Pons (tissue), 1 donor: ENCODE measurements at regions not wholly inside any gene's neighbourhood (a gene's known extent, or its start where the extent isn't known, plus 50 kb on each side); places are given as distances from the start of the nearest gene placed in this dataset.
"Not testable (repeated sequence)": the region's sequence is repeated elsewhere in the genome, so short reads cannot be mapped to it uniquely, and the experiment has no call there.

Experiments used
- DNase-seq: peaks from one replicate; pipeline ENCODE4 v3.0.0-alpha.2; 2016; ENCODE audit warnings: low spot score

DNA sequence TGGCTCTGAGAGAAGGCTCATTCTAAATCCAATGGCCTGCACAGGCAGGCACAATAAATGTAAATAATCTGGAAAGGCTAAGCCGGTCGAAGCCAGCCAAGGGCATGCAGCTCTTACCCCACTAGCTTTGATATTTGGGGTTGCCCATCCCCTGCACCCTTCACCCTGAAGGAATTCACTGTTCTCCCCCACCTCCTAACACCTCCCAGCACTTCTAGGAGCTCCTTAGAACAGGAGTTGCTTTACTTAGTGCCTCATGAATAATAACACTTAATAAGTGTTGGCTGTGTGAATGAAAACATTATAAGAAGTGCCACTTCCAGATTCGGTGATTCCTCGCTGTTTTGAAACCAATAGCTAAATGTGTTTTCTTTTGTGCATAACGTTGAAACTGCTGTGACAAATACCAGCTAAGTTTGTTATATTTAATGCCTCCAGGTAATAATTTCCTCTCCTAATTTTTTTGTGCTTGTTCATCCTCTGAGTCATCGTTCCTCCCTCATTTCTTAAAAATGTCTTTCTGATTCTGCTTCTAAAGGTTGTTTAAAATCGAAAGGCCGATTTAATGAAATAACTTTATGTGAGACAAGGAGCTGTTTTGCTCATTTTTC is 458.8 kb downstream of the METTL4 start:
- DNase-seq: no peak

DNA sequence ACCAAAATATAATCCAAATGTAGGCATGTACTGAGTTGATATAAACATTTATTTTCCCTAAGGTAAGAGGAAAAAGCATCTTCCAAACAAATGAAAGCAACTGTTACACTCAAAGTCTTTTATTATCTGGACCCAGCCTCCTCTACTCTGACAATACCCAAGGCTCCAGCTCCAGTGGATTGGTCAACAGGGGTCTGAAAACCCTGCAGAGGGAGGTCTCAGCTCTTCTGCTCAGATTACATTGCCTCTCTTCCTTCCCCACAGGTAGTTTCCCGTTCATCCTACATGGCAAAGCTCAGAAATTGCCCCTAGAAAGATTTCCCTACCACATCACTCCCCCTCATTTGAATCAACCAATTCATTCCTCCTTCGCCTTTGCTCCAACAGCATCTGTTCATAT is 457.0 kb downstream of the METTL4 start:
- no peak for DNase-seq

DNA sequence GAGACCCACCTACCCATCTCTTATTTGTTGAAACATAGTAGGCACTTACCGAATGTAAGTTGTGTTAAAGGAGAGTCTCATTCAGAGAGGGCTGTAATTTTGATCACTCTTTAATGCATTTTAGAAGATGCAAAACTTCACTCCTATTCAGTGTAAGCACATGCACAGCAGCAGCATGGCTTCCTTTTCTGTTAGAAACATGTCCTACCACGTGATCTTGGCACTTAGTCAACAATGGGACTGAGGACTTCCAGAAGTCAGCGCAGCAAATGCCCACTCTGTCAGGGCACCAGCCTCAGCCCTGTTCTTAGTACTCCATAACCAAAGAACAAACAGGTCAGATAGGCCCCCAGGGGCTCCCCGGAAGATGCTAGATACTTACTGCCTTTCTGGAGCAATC is 456.5 kb downstream of the METTL4 start:
- DNase-seq: no peak

DNA sequence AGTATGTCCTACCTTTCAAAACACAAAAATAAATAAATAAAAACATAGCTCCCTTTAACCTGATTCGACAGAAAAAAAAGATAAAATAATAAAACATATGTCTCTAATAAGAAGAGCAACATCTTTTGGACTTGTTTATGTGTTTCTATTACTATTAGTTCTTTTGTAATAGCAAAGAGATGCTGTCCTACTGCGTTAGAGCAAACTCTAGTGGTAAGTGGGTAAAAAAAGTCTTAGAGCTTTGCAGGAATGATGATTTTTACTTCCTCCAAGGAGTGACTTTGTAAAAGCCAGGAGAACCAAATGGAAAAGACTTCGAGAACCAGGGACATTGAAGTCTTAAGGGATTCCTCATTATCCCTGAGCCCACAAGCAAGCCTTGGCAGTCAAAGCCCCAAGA is 450.1 kb downstream of the METTL4 start:
- DNase-seq: peak; percentile 14

DNA sequence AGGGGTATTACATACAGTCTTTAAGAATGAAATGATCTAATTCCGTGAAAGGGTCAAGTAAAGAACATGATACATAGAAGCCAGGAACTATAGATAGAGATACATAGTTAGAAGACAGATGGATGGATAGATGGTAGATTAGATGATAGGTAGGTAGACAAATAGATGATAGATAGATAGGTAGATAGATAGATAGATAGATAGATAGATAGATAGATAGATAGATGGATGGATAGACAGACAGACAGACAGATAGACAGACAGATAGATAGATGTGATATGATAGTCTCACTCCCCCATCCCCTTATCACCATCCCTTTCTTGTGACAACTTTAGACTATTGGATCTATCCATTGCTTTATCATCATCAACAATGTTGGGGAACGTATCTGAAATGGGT is 448.2 kb downstream of the METTL4 start:
- DNase-seq: no peak

DNA sequence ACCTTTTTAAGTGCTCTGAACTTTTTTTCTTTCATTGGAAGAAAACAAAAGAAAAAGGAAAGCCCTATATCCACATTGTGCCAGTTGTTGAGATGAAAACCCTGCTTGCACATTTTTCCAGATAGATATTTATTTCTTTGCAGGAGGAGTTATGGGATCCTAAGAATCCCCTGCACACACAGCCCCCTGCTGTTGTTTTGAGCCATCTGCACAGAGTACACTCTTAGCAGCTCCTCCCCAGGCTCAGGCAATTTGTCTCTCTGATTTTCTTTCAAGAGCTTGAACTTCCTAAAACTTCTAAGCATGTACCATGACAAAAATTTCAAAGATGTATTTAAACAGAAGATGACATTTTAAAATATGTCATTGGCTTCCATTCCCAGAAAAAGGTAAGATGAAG is 436.9 kb downstream of the METTL4 start:
- no peak for DNase-seq

DNA sequence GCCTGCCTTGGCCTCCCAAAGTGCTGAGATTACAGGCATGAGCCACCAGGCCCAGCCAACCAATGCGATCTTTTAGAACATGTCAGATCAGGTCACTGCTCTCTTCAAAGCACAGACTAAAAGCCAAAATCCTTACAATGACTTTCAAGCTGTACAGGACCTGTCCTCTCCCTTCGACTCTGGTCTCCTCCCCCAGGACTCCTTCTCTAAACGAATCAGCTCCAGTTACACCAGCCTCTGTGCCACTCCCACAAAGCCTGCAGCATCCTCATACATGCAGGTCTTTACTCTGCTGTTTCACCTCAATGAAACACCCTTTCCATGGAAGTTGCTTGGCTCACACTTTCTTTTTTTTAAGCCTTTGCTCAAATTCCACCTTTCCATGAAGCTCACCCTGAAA is 436.0 kb downstream of the METTL4 start:
- DNase-seq: no peak

DNA sequence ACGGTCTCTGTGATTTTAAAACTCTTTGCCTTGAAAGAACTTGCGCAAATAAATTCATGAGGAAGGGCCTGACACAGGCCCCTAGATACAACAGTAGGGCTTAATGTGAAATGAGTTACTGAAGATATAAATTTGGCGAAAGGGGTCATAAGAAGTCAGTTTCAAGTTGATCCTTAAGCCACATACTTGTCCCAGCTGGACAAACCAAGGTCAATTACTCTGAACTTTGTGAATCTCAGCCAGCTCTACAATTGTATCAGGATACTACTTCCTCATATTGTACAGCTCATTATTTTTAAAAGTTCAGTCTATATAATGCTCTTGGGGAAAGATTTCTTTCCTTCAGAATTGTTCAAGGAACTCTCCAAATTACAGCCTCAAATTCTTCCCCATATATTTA is 432.8 kb downstream of the METTL4 start:
- no peak for DNase-seq

DNA sequence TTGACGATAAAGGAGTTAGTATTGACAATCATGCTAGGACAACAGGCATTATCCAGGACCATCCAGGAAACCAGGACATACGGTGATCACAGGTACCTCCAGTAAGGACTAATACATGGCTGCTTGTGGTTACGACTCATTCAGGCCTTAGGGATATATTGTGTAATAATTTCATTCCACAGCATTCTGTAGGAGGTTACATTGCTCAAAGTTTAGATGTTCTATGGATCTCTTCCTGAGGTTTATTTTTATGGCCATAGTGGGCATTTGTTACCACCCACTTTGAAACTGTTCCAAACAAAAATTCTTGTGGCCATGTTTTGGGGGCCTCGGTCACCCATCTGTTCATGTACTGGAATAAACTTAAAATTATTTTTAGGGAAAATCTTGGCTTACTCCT is 431.6 kb downstream of the METTL4 start:
- no peak for DNase-seq

DNA sequence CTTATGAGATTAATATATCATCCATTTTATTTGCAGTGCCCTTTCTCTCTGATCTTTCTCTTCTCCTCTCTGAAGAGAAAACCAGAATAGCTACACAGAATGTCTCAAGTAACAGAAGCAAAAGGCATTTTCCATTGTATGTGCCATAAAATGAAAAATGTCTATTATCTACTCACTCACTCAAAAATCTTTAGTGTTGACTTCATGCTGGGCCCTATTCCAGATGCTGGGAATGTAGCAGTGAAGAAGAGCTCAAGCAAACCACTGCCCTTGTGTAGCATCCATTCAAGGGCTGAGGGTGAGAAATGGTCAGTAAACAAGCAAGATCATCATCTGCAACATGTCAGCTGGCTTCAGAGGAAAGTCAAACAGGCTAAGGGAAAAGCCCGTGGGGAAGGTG is 427.7 kb downstream of the METTL4 start:
- no peak for DNase-seq

DNA sequence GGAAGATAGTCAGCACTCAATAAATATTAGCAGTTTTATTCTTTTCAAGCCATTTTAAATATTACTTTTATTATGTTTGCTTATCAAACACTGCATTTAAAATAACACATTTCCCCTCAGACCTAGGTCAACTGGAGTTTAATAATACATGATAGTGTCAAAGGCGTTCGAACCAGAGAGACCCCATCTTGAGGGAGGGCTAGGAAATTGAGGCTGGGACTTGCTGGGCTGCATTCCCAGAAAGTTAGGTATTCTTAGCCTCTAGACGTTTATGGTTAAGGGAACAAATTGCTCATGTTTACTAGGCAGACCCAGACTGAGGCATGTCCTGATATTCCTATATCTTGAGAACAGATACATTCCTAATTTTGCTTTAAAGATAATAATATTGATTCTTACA is 426.5 kb downstream of the METTL4 start:
- no peak for DNase-seq

DNA sequence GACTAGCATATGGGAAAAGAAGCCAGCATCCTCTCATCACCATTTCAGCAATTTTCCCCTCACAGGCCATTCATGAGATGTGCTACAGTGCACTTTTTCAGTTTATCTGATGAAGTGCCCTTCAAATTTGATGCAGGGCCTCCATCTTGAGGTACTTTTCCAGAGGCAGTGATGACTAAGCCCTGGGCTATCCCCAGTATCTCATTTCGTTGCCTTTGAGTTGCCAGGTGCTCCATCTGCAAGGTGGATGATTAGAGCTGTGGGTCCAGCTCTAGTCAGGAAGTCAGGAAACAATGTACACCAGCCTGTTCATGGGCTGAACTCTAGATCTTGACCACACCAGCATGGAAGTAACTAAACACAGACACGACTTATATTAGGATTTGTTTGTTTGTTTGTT is 425.2 kb downstream of the METTL4 start:
- DNase-seq: no peak

DNA sequence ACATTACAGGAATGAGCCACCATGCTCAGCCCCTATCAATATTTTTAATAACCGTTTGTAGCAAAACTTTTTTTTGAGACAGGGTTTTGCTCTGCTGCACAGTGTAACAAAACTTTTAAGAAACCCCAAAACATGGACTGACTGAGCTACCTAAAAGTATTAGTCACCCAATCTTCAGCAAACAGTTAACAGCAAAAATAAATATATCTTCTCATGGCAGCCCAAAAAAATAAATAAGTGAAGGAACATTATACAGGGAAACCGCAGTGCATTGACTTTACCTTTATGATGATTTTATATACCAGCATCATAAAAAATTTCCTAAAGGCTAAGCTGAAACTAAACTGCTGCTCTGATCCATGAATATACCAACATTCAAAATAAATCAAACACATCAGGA is 424.6 kb downstream of the METTL4 start:
- DNase-seq: no peak

DNA sequence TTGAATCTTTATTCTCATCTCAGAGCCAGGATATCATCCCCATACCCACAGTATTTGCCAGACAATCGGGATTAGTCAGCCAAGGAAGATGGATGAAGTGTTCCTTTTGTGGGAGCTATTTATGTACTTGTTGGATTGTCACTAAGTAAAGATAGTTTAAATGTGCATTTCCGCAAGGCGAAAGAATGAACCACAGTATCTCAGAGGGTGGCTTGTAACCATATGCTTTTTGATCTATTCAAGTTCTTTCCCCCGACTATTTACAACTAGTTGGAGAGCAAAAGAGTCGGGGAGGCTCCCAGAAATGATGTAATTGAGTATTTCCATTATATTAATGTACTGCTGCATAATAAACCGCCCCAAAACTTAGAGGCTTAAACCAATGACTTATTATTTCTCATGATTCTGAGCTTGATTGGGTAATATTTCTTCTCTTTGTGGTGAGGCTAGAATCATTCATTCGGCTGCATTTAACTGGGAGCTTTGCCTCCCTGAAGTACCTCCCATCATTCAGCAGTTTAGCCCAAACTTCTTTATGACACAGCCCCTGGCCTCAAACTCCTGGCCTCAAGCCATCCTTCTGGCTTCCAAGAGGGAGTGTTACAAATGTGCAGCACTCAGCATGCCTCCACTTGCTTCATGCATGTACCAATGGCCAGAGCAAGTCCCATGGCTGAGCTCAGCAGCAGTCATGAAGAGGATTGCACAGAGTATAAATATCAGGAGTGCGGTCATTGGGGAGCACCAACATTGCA is 423.7 kb downstream of the METTL4 start:
- DNase-seq: no peak

DNA sequence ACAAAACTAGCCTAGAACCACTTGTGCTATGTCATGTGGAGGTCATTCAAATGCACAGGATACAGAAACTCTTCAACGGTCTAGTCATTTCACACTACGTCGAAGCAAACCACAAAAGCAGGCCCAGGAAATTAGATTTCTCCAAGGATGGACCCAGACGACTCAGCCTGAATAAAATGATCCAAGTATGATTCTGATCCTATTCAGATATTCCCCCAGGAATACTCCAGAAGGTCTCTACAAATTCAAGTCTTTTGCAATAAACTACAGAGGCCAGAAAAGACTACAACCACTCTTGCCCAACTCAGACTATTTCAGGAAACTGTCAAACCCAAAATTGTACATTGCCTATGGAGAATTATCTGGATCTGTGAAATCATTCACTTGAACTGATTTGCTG is 422.5 kb downstream of the METTL4 start:
- no peak for DNase-seq

DNA sequence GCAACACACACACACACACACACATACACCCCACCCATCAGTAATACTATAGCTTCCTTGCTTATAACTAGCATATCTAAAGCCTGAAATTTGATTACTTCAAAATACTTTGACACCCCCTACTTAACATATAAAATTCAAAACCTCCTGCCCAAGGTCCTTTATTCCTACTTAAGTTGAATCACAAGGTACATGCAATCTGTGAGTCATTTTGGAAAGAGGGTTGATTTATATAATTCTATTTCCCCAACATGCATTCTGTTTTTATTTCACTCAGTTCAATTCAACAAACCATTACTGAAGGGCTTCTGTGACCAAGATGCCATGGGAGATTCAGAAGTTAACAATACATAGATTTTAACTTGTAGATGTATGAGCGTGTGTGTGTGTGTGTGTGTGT is 420.7 kb downstream of the METTL4 start:
- no peak for DNase-seq

DNA sequence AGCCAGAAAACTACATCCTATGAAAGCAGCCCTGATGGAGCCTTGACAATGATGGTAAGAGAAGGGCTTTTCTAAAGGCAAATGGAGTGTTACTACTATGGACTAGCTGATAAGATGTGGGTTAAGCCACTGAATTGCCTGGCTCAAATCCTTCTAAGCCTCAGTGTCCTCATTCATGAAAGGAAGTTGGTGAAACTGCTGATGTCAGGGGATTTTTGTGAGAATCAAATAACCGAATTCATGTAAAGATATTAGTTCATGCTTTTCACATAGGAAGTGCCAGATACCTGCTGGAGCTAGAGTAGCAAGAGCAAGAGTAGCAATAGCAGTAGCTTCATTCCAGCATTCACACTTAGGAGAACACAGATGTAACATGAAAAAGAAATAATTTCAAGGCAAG is 417.0 kb downstream of the METTL4 start:
- DNase-seq: no peak

DNA sequence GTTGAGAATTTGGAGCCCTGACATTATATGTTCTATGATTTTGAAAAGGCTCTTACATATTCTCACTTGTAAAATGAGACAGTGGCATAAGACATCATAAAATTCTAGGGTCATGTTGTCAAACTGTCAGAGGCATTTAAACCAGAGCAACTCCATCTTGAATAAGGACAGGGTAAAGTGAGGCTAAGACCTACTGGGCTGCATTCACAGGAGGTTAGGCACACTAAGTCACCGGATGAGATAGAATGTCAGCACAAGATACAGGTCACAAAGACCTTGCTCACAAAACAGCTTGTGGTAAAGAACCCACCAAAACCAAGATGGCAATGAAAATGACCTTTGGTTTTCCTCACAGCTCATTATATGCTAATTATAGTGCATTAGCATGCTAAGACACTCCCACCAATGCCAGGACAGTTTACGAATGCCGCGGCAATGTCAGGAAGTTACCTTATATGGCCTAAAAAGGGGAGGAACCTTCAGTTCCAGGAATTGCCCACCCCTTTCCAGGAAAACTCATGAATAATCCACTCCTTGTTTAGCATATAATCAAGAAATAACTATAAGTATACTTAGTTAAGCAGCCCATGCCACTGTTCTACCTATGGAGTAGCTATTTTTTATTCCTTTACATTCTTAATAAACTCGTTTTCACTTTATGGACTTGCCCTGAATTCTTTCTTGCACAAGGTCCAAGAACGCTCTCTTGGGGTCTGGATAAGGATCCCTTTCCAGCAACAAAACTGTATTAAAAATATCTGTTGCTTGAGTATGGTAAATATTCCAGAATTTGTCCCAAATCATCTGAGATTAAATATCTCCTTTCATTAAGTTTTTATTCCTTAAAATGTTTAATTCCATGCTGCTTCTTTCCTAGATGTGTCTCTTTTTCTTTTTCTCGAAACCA is 406.4 kb downstream of the METTL4 start:
- DNase-seq: no peak

DNA sequence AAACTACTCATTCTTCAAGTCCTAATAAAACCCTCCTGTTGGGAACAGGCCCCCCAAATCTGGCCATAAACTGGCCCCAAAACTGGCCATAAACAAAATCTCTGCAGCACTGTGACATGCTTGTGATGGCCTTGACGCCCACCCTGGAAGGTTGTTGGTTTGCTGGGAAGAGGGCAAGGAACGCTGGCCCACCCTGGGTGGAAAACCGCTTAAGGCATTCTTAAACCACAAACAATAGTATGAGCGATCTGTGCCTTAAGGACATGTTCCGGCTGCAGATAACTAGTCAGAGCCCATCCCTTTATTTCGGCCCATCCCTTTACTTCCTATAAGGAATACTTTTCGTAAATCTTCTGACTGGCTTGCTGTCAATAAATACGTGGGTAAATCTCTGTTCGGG is 404.4 kb downstream of the METTL4 start:
- DNase-seq: not testable (repeated sequence)

DNA sequence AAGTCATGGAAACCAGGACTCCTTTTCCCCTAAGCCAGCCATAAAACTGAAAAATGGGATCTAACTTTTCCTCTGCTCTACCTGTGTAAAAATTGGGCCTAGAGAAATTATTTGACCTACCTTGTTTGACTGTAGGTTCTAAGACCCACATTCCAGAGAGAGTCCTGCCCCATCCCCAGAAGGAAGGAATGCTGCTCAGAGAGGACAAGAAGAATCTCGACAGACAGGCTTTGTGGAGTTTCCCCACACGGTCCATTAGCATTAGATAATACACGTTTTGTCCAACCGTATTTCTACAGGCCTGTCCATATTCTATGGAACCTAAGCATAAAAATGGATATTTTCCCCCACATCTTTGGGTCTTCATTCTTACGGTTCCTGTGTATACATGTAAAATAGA is 403.3 kb downstream of the METTL4 start:
- DNase-seq: no peak

DNA sequence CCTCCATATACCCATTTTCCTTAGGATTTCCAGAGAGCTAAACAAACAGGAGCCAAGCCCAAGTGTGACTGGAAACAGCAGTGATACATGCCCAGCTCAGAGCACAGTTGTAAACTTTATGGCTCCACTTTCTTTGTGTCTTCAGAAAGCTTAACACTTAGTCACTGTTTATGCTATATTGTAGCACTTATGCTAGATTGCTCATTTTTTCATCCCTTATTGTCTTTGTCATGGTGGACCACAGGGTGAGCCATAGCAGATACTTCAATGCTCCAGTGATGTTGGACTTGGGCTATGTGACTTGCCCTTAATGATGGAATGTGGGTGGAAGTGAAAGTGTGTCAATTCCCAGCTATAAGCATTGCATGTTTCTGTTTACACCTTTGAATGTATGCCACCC is 401.6 kb downstream of the METTL4 start:
- DNase-seq: no peak

DNA sequence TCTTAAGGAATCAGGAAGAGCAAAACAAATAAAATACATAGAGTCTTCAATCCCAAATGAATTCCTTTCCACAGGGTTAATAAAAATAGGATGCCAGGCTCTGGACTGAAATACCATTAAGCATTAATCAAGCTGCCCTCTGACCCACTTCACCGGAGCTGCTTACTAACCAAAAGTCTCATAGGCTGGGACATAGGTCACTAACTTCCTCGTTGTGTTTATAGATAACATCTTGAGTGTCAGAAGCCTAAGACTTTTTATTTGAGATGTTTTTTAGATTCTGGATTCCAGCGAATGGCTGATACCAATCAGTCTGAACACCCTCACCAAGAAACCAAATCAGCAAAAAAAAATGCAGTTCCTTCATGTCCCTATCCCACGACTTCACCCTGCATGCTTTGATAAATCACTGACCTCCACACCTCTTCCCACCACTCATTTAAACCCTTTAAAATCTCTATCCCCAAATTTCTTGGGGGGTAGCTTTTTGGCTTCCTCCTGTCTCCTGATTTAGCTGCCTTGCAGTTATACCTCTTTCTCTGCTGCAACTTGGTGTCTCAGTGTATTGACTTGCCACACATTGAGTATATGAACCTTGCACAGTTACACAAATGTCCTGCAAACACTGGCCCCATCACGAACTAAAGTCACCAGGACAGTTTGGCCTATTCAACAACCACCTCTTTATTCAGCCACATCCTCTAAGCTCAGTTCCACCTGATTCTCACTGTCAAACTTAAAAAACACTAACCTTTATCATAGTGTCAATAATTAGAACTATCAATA is 399.3 kb downstream of the METTL4 start:
- no peak for DNase-seq
